ENCODE measurements at regions not wholly inside any gene's neighbourhood (a gene's known extent, or its start where the extent isn't known, plus 50 kb on each side); places are given as distances from the start of the nearest gene placed in this dataset.

DNA sequence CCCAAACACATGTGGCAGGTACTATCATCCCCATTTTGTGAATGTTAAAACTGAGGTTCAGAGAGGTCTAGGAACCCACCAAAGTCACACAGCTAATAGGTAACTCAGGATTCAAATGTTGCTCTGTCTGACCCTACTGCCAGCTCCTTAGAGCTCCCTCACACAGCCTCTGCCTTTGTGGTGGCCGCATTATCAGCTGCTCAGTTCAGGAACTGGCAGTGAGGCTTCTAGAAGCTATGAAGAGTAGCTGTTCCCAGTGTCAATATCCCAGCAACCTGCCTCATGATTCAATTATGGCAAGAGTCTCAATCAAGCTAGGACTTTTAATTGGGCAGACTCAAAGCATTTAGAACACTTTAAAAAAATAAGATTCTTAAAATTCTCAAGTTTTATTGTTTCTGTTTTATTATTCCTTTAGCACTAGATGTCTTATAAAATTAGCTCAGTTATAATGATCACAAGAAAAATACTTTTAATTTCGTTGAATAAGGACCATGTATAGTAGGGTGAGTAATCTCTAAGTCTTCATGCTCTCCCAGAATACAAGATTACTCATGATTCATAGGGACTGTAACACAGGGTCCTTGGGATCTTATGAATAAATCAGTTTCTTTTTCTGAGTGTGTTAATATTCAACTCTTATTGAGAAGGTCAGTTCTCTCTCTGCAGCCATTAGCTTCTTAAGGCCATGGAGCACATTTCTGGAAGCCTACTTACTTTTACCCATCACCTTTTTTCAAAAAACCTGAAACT, 342.7 kb downstream of the RND3 start:
- Histone ChIP-seq H3K36me3 (no peaks in the 10 kb centered on the region), H3K27me3 (no peaks in the 10 kb centered on the region), H3K9me3 (no peaks in the 10 kb centered on the region), H3K4me3 (ENCODE audit: low read depth, low read length) (no peak overlapping the region), H3K4me1 (no peaks in the 10 kb centered on the region)
- no peak for DNase-seq
- TF ChIP-seq, protein P1, sequence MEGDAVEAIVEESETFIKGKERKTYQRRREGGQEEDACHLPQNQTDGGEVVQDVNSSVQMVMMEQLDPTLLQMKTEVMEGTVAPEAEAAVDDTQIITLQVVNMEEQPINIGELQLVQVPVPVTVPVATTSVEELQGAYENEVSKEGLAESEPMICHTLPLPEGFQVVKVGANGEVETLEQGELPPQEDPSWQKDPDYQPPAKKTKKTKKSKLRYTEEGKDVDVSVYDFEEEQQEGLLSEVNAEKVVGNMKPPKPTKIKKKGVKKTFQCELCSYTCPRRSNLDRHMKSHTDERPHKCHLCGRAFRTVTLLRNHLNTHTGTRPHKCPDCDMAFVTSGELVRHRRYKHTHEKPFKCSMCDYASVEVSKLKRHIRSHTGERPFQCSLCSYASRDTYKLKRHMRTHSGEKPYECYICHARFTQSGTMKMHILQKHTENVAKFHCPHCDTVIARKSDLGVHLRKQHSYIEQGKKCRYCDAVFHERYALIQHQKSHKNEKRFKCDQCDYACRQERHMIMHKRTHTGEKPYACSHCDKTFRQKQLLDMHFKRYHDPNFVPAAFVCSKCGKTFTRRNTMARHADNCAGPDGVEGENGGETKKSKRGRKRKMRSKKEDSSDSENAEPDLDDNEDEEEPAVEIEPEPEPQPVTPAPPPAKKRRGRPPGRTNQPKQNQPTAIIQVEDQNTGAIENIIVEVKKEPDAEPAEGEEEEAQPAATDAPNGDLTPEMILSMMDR (IDR thresholded peaks at IDR 0.05; ENCODE audit: low read depth, low read length): no peak

DNA sequence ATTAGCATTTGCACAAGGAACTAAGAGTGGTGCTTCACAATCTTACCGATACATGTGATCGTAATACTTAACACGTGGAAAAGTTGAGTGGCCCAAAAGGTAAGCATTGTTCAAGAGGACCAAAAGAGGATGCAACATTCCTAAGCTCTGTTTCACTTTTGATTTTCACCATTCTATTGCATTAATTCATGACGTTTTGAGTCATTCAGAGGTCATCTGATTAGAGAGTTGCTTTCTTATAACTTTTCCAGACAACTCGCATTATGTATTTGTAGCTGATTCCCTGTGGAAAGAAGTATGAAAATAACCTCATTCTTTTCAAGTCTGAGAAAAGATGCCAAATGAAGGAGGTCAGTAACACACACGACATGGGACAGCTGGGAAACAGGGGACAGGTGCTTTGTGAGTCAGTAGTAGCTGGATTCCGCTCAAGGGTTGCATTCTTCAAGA, 344.4 kb downstream of the RND3 start:
- H3K36me3 ChIP-seq: no peaks in the 10 kb centered on the region
- no peaks in the 10 kb centered on the region for H3K4me1 ChIP-seq
- H3K4me3 ChIP-seq (ENCODE audit: low read depth, low read length): no peak overlapping the region
- H3K9me3 ChIP-seq: no peaks in the 10 kb centered on the region
- H3K27me3 ChIP-seq: no peaks in the 10 kb centered on the region
- TF ChIP-seq, protein P1 (IDR thresholded peaks at IDR 0.05; ENCODE audit: low read depth, low read length): no peak
- no peak for DNase-seq

DNA sequence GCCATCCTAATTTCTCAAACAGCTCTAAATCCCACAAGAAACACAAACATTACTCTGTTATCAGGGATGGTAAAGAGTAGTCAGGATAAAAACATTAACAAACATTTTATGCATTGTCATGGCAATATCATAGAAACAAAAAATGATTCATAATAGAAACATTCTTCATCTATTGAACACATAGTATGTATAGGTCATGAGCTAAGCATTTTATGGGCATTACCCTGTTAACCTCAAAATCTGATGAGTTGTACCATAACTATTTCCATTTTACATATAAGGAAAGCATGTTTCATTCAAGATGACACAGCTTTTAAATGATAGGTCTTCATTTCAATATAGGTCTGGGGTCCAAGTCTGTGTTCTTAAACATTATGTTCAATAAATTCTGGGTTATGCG, 344.9 kb downstream of the RND3 start:
- TF ChIP-seq, protein P1 (IDR thresholded peaks at IDR 0.05; ENCODE audit: low read depth, low read length): no peak
- Histone ChIP-seq H3K4me3 (ENCODE audit: low read depth, low read length) (no peak overlapping the region), H3K9me3 (no peaks in the 10 kb centered on the region), H3K36me3 (no peaks in the 10 kb centered on the region), H3K4me1 (no peaks in the 10 kb centered on the region), H3K27me3 (no peaks in the 10 kb centered on the region)
- DNase-seq: no peak

DNA sequence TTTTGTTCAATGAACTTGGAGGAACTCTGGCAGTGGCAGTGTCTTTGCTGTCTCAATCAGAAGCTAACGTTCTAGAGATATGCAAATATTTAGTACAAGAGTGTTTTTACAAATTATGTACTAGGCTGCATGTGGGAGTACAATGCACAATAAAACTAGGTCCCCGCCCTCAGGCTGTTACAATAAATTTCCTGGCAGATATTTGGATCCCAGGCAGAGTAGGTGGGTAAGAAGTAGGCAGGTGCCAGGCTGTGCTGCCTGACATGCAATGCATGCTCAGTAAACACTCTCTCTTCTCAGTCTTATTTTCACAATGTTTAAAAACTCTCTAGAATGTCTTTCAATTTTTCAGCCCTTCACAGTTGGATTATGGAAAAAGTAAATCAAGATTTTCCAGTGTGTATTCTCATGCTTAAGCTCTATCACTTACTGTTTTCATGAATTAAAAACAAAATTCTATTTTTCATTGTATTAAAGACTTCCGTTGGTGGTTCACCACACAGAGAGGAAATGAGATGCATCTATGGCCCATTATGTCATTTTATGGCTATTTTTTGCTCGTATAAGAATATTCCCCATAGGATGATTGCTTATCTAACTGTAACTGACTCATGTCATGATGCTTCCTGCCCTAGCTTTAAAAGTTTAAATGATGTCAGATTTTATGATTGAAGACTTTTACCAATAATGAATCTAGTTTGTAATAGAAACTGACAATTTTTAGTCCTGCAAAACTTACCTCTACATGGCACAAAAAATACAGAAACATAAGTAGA, 346.1 kb downstream of the RND3 start:
- DNase-seq: no peak
- no peaks in the 10 kb centered on the region for H3K9me3 ChIP-seq
- H3K4me1 ChIP-seq: no peaks in the 10 kb centered on the region
- H3K36me3 ChIP-seq: no peaks in the 10 kb centered on the region
- TF ChIP-seq, protein P1 (IDR thresholded peaks at IDR 0.05; ENCODE audit: low read depth, low read length): no peak
- H3K27me3 ChIP-seq: no peaks in the 10 kb centered on the region
- H3K4me3 ChIP-seq (ENCODE audit: low read depth, low read length): no peak overlapping the region

DNA sequence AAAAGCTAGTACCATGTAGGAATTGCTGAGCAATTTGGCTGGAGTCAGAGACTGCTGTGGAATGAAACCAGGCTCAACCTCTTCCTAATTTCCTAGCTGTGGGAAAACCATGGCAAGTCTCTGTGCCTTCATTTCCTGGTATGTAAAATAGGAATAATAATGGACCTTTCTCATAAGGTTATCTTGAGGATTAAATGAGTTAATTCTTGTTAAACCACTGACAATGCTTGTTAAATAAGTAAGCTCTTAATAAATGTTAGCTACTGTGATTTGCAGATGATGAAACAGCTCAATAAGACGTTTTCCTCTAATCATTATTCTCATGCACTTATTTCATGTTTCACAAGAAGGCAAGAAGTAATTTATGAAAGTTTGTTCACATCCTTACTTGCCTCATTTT, 346.7 kb downstream of the RND3 start:
- DNase-seq: no peak
- TF ChIP-seq, protein P1 (IDR thresholded peaks at IDR 0.05; ENCODE audit: low read depth, low read length): no peak
- H3K4me1 ChIP-seq: no peaks in the 10 kb centered on the region
- H3K4me3 ChIP-seq (ENCODE audit: low read depth, low read length): no peak overlapping the region
- H3K36me3 ChIP-seq: no peaks in the 10 kb centered on the region
- H3K9me3 ChIP-seq: no peaks in the 10 kb centered on the region
- H3K27me3 ChIP-seq: no peaks in the 10 kb centered on the region

DNA sequence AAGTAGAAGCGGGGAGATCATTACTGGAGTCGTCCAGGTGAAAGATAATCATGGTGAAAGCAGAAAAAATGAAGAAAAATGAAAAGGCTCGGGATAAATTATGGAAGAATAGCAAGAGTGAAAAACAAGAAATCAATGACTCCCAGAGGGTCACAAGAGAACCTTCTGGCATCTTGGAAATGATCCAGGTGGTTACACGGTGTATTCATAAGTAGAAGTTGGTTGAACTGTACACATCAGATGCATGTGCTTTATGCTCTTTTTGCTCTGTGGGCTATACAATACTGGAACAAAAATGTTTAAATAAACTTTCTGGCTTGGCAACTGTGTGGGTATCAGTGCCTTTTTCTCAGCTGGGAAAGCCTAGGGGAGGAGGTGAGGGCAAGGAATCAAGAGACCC, 348.9 kb downstream of the RND3 start:
- no peak for DNase-seq
- Histone ChIP-seq H3K4me3 (ENCODE audit: low read depth, low read length) (no peak overlapping the region), H3K9me3 (no peaks in the 10 kb centered on the region), H3K27me3 (no peaks in the 10 kb centered on the region), H3K36me3 (no peaks in the 10 kb centered on the region), H3K4me1 (no peaks in the 10 kb centered on the region)
- TF ChIP-seq, protein P1 (IDR thresholded peaks at IDR 0.05; ENCODE audit: low read depth, low read length): no peak

Data from BE2C (cell line).